SU-DHL-6 (cell line): ENCODE measurements at regions not wholly inside any gene's neighbourhood (a gene's known extent, or its start where the extent isn't known, plus 50 kb on each side); places are given as distances from the start of the nearest gene placed in this dataset.

Experiments
- CTCF ChIP-seq: fragments of 200-600 bp; sonication (generic); IDR thresholded peaks from one replicate; pipeline ENCODE4 v1.5.1; 2017; ENCODE audit warnings: antibody characterized with exemption, mild to moderate bottlenecking, low read length, moderate library complexity; ENCODE audit not compliant: insufficient read depth, poor library complexity, severe bottlenecking
- EZH2phosphoT487 ChIP-seq: fragments of 200-600 bp; sonication (generic), shearing (Covaris generic); conservative IDR thresholded peaks from 2 replicates; pipeline ENCODE4 v1.6.1; 2018; ENCODE audit warnings: mild to moderate bottlenecking, antibody characterized with exemption, low read length, moderate library complexity, mixed read lengths

DNA sequence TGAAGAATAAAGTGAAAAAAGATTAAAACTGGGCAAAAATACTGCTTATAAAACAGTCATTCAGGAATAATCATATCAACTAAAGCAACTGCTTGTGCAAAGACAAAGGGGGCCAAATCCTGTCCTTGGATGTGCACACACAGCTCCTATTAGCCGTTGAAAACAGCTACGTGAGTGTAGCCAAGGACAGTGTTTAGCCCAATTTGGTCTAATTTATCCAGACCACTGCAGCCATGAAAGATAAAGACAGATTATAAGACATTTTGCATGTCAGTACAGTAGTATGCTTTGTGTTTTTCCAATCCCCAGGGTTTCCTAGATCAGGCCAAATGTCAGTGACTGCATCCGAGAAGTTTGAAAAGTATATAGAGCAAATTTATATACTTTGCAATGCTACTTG lies 146.3 kb upstream of the PKN2 start:
- TF ChIP-seq CTCF = no peak
- TF ChIP-seq EZH2phosphoT487 = no peak
